ENCODE measurements at regions not wholly inside any gene's neighbourhood (a gene's known extent, or its start where the extent isn't known, plus 50 kb on each side); places are given as distances from the start of the nearest gene placed in this dataset.
A peak's percentile ranks its signal among the peaks of the same experiment; 100 is the strongest.

- H3K4me3 Mint-ChIP-seq (ENCODE audit: unreplicated experiment), result no peak overlapping the region
- no peaks in the 10 kb centered on the region for H3K27me3 Mint-ChIP-seq (ENCODE audit: unreplicated experiment)
- H3K9me3 Mint-ChIP-seq (ENCODE audit: unreplicated experiment), result no peaks in the 10 kb centered on the region
- no peak for DNase-seq (ENCODE audit: low spot score)
- no peaks in the 10 kb centered on the region for H3K4me1 Mint-ChIP-seq (ENCODE audit: unreplicated experiment)
- no peak overlapping the region for H3K27ac Mint-ChIP-seq (ENCODE audit: unreplicated experiment)
- no peaks in the 10 kb centered on the region for H3K36me3 Mint-ChIP-seq (ENCODE audit: low read depth, unreplicated experiment)
- TF ChIP-seq CTCF (IDR thresholded peaks at IDR 0.05; ENCODE audit: unreplicated experiment), result no peak
These were observed 377.1 kb downstream of the FOXA2 start for GRCh38 chr20:22207280-22207679.

DNA sequence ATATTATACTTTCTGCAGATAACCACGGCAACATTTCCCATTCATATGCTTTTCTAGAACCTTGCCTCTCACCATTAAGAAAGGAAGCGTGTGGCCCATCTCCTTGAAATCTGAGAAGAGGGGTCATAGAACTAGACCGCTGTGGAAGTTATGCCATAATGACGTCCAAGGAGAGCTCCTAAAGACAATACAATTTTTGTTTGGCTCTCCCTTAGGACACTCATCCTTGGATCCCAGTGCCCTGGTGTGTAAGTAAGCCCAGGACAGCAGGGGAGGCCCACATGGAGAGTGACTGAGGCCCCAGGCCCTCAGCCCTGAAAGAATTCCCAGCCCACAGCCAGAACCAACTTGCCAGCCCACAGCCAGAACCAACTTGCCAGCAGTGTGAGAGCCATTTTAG is 379.6 kb downstream of the FOXA2 start:
- H3K4me3 Mint-ChIP-seq (ENCODE audit: unreplicated experiment), result no peak overlapping the region
- H3K4me1 Mint-ChIP-seq (ENCODE audit: unreplicated experiment), result no peaks in the 10 kb centered on the region
- no peaks in the 10 kb centered on the region for H3K36me3 Mint-ChIP-seq (ENCODE audit: low read depth, unreplicated experiment)
- DNase-seq (ENCODE audit: low spot score), result no peak
- no peaks in the 10 kb centered on the region for H3K27me3 Mint-ChIP-seq (ENCODE audit: unreplicated experiment)
- TF ChIP-seq CTCF (IDR thresholded peaks at IDR 0.05; ENCODE audit: unreplicated experiment), result no peak
- no peaks in the 10 kb centered on the region for H3K9me3 Mint-ChIP-seq (ENCODE audit: unreplicated experiment)
- no peak overlapping the region for H3K27ac Mint-ChIP-seq (ENCODE audit: unreplicated experiment)

DNA sequence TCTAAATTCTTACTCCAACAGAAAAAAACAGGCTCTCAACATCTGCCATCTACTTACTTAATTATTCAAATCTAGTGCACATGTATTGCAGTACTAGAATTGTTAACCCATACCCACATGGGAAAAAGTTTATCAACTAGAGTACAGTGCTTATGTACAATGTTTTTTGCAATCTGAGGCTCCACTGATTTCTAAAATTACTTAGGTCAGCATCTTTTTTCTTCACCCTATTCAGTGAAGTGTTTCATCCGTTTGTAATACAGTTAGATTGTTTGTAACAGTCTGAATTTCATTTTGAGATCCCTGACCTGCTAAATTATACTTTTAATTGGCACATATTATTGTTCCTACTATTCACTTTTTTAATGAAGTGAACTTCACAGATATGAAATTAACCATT is 402.2 kb downstream of the FOXA2 start:
- DNase-seq (ENCODE audit: low spot score), result no peak
- Mint-ChIP-seq H3K36me3 (ENCODE audit: low read depth, unreplicated experiment) (no peaks in the 10 kb centered on the region), H3K4me1 (ENCODE audit: unreplicated experiment) (no peaks in the 10 kb centered on the region), H3K27ac (ENCODE audit: unreplicated experiment) (no peak overlapping the region), H3K4me3 (ENCODE audit: unreplicated experiment) (no peak overlapping the region), H3K27me3 (ENCODE audit: unreplicated experiment) (no peaks in the 10 kb centered on the region), H3K9me3 (ENCODE audit: unreplicated experiment) (no peaks in the 10 kb centered on the region)
- no peak for TF ChIP-seq CTCF (IDR thresholded peaks at IDR 0.05; ENCODE audit: unreplicated experiment)

- TF ChIP-seq CTCF (IDR thresholded peaks at IDR 0.05; ENCODE audit: unreplicated experiment), result peak; percentile 74
- no peaks in the 10 kb centered on the region for H3K27me3 Mint-ChIP-seq (ENCODE audit: unreplicated experiment)
- H3K4me3 Mint-ChIP-seq (ENCODE audit: unreplicated experiment), result no peak overlapping the region
- H3K4me1 Mint-ChIP-seq (ENCODE audit: unreplicated experiment), result no peaks in the 10 kb centered on the region
- peak; percentile 54 for DNase-seq (ENCODE audit: low spot score)
- H3K9me3 Mint-ChIP-seq (ENCODE audit: unreplicated experiment), result no peaks in the 10 kb centered on the region
- no peak overlapping the region for H3K27ac Mint-ChIP-seq (ENCODE audit: unreplicated experiment)
- no peaks in the 10 kb centered on the region for H3K36me3 Mint-ChIP-seq (ENCODE audit: low read depth, unreplicated experiment)
These were observed 404.1 kb downstream of the FOXA2 start for GRCh38 chr20:22180244-22180643.

DNA sequence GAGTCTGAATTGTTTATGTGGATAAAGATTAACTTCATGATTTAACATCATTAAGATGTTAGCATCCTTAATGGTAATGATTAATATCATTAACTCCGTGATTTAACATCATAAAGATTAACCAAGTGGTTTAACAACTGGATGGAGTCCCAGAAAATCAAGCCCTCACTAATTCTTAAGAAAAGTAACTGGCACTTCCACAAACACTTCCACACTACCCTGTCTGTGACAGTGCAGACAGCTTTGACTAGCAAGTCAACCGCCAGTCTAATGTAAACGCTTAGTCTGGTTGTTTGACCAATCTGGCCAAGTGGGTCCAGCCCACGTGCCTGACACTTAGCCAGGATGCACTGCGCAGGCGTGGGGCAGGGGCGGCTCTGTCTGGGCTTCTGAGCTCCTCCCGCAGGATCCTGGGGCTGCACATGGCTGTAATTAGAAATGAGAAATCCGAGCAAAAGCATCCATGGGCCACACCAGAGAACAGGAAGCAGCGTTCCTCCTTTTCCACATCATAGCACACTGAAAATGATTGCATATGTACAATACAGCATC is 424.2 kb downstream of the FOXA2 start:
- DNase-seq (ENCODE audit: low spot score), result no peak

More for the DNA sequence above, 424.2 kb downstream of the FOXA2 start:
- Mint-ChIP-seq H3K36me3 (ENCODE audit: low read depth, unreplicated experiment) (no peaks in the 10 kb centered on the region), H3K27ac (ENCODE audit: unreplicated experiment) (no peak overlapping the region), H3K4me1 (ENCODE audit: unreplicated experiment) (peaks cover 5% of the 10 kb centered on the region), H3K9me3 (ENCODE audit: unreplicated experiment) (no peaks in the 10 kb centered on the region), H3K4me3 (ENCODE audit: unreplicated experiment) (no peak overlapping the region), H3K27me3 (ENCODE audit: unreplicated experiment) (peaks cover 3% of the 10 kb centered on the region)
- TF ChIP-seq CTCF (IDR thresholded peaks at IDR 0.05; ENCODE audit: unreplicated experiment), result no peak
